ENCODE measurements at regions not wholly inside any gene's neighbourhood (a gene's known extent, or its start where the extent isn't known, plus 50 kb on each side); places are given as distances from the start of the nearest gene placed in this dataset.
A peak's percentile ranks its signal among the peaks of the same experiment; 100 is the strongest.

GRCh38 chr14:53399057-53399456 is 245.9 kb upstream of the DDHD1 start:
- TF ChIP-seq E2F6 (IDR thresholded peaks at IDR 0.05; ENCODE audit: borderline replicate concordance, low read depth) (no peak), SREBF2 (IDR thresholded peaks at IDR 0.05) (no peak), PHF8 (IDR thresholded peaks at IDR 0.05; ENCODE audit: borderline replicate concordance, low read depth) (no peak), HOXB5 (CRISPR knock-in tag; IDR thresholded peaks at IDR 0.05) (no peak), RFX5 (IDR thresholded peaks at IDR 0.05) (no peak), POLR2A (IDR thresholded peaks at IDR 0.05; ENCODE audit: low read length) (no peak), MAFK (IDR thresholded peaks at IDR 0.05; ENCODE audit: partially characterized antibody) (no peak)
- TF ChIP-seq, protein P1, sequence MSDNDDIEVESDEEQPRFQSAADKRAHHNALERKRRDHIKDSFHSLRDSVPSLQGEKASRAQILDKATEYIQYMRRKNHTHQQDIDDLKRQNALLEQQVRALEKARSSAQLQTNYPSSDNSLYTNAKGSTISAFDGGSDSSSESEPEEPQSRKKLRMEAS (IDR thresholded peaks at IDR 0.05) = no peak
- TF ChIP-seq, protein P2, sequence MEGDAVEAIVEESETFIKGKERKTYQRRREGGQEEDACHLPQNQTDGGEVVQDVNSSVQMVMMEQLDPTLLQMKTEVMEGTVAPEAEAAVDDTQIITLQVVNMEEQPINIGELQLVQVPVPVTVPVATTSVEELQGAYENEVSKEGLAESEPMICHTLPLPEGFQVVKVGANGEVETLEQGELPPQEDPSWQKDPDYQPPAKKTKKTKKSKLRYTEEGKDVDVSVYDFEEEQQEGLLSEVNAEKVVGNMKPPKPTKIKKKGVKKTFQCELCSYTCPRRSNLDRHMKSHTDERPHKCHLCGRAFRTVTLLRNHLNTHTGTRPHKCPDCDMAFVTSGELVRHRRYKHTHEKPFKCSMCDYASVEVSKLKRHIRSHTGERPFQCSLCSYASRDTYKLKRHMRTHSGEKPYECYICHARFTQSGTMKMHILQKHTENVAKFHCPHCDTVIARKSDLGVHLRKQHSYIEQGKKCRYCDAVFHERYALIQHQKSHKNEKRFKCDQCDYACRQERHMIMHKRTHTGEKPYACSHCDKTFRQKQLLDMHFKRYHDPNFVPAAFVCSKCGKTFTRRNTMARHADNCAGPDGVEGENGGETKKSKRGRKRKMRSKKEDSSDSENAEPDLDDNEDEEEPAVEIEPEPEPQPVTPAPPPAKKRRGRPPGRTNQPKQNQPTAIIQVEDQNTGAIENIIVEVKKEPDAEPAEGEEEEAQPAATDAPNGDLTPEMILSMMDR (IDR thresholded peaks at IDR 0.05) = 0 out of 3 replicates have a peak, but pooled peaks have one; percentile 18

Measured in A549 (cell line).